ENCODE measurements at regions not wholly inside any gene's neighbourhood (a gene's known extent, or its start where the extent isn't known, plus 50 kb on each side); places are given as distances from the start of the nearest gene placed in this dataset.

DNA sequence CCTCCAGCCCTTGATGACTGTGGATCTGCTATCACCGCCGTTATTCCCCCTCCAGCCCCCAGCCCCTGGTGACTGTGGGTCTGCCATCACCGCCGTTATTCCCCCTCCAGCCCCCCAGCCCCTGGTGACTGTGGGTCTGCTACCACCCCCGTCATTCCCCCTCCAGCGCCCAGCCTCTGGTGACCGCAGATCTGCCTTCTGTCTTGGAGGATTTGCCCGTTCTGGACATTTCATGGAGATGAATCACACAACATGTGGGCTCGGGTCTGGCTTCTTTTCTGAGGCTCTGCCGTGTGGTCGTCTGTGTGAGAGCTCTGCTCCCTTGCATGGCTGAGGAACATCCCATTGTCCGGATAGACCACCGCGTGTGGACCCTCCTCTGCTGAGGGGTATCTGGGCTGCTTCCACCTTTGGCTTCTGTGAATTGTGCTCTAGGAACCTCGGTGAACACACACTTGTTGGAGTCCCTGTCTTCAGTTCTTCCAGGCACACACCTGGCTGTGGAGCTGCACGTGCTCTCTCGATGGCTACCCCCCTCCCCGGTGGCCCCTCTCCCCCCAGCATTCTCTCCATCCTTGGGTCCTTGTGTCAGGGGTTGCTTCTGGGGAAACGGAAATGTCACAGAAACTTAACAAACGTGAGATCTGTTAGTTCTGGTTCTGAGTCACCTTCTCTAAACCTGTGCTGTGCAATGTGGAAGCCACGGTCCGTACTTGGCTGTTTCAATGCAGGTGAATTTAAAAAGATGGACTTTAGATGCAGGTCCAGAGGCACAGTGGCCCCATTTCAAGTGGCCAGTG, 105.3 kb upstream of the COL5A1 start:
- no peak for TF ChIP-seq FOXA1 (IDR thresholded peaks at IDR 0.05)
- no peak for TF ChIP-seq SUZ12 (IDR thresholded peaks at IDR 0.05)
- TF ChIP-seq L3MBTL2 (conservative IDR thresholded peaks at IDR 0.05), result no peak
- no peak for TF ChIP-seq TARDBP (IDR thresholded peaks at IDR 0.05)
- TF ChIP-seq LEF1 (IDR thresholded peaks at IDR 0.05; ENCODE audit: borderline replicate concordance), result no peak
- no peak for TF ChIP-seq ZNF384 (IDR thresholded peaks at IDR 0.05)
- no peak for TF ChIP-seq BHLHE40 (IDR thresholded peaks at IDR 0.05; ENCODE audit: borderline replicate concordance)
- no peak for TF ChIP-seq ELF4 (IDR thresholded peaks at IDR 0.05)
- TF ChIP-seq, protein P1, sequence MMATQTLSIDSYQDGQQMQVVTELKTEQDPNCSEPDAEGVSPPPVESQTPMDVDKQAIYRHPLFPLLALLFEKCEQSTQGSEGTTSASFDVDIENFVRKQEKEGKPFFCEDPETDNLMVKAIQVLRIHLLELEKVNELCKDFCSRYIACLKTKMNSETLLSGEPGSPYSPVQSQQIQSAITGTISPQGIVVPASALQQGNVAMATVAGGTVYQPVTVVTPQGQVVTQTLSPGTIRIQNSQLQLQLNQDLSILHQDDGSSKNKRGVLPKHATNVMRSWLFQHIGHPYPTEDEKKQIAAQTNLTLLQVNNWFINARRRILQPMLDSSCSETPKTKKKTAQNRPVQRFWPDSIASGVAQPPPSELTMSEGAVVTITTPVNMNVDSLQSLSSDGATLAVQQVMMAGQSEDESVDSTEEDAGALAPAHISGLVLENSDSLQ (IDR thresholded peaks at IDR 0.05), result no peak
- no peak for TF ChIP-seq ARNT (IDR thresholded peaks at IDR 0.05)
- TF ChIP-seq FOXK2 (IDR thresholded peaks at IDR 0.05), result no peak
- TF ChIP-seq FOXM1 (IDR thresholded peaks at IDR 0.05; ENCODE audit: borderline replicate concordance), result no peak
- DNase-seq (ENCODE audit: extremely low spot score), result no peak
- ChIA-PET CTCF (no interaction called here), POLR2A (no interaction called here)

- ChIA-PET POLR2A (no interaction called here), CTCF (no interaction called here)
- TF ChIP-seq FOXK2 (IDR thresholded peaks at IDR 0.05) (no peak), CTBP1 (IDR thresholded peaks at IDR 0.05; ENCODE audit: borderline replicate concordance) (no peak), LEF1 (IDR thresholded peaks at IDR 0.05; ENCODE audit: borderline replicate concordance) (no peak), NFRKB (IDR thresholded peaks at IDR 0.05) (no peak), ZNF384 (IDR thresholded peaks at IDR 0.05) (no peak), FOXA1 (IDR thresholded peaks at IDR 0.05) (no peak), FOXM1 (IDR thresholded peaks at IDR 0.05; ENCODE audit: borderline replicate concordance) (no peak), SP1 (IDR thresholded peaks at IDR 0.05) (no peak), SUZ12 (IDR thresholded peaks at IDR 0.05) (no peak), HDGF (IDR thresholded peaks at IDR 0.05; ENCODE audit: borderline replicate concordance) (no peak), L3MBTL2 (conservative IDR thresholded peaks at IDR 0.05) (no peak), TARDBP (IDR thresholded peaks at IDR 0.05) (no peak)
- TF ChIP-seq, protein P1 (IDR thresholded peaks at IDR 0.05), result no peak
- no peak for DNase-seq (ENCODE audit: extremely low spot score)
Measured at GRCh38 chr9:134536931-134537330, 104.7 kb upstream of the COL5A1 start.

DNA sequence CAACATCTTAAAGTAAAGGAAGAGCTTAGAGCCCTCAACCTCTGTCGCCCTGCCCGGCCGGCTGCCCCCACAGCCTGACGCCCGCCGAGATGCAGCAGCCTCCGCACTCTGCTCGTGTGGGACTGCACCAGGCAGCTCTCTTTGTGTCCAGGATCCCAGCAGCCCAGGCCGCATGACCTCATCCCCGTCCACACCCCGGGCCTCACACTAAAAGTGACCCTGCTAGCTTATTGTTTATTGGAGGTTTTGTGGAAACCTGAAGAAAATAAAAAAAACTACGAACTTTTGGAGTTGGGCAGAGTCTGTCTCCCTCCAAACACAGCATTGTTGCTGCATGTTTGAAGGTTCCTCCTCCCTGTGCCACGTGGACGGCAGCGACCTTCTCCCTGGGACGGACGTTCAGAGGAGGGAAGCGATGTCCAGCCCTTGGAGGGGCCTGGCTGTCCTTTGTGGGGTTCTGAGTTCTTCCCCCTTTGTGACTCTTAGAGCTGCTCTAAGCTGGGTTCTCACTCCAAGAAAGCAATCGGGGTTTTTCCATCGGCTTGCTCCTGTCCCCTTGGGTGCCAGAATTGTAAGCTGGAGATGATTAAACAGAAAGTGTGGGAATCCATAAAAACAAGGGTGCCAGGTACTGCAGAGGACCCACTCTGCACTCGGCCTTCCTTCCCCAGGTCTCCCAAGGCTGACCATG, 103.5 kb upstream of the COL5A1 start:
- ChIA-PET POLR2A (no interaction called here), CTCF (no interaction called here)
- TF ChIP-seq FOXM1 (IDR thresholded peaks at IDR 0.05; ENCODE audit: borderline replicate concordance) (no peak), ELF4 (IDR thresholded peaks at IDR 0.05) (no peak), HDGF (IDR thresholded peaks at IDR 0.05; ENCODE audit: borderline replicate concordance) (no peak), BHLHE40 (IDR thresholded peaks at IDR 0.05; ENCODE audit: borderline replicate concordance) (no peak), SUZ12 (IDR thresholded peaks at IDR 0.05) (no peak), SP1 (IDR thresholded peaks at IDR 0.05) (no peak), FOXK2 (IDR thresholded peaks at IDR 0.05) (no peak), ZNF384 (IDR thresholded peaks at IDR 0.05) (no peak)
- no peak for DNase-seq (ENCODE audit: extremely low spot score)

DNA sequence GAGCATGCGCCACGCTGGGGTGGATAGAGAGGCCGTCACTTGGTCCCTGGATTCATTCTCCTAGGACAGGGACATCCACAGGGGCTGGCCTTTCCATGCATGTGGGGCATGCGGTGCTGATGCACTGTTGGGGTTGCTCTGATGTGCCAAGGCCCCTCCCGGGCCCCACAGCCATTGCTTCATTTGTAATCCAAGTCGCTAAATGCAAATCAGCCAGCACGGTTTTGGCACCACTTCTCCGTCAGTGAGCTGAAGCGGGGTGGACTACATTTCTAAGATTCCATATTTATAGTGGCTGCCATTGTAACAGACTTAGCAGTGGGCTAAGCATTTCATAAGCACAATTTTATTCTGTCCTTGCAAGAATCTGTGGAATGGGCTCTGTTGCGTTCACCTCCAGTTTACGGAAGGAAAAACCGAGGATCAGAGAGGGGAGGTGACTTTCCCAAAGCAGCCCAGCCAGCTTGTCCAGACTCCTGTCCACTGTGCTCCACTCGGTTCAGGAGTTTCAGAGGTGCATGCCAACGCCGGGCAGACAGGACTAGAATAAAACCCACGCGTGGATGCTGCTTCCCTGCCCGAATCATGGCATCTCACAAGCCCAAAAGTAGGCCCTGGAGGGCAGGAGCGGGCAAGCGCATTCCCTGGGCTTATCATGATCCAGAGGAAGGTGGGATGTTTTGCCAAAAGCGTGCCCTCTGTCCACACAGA, 102.6 kb upstream of the COL5A1 start:
- CTCF ChIA-PET, result no interaction called here
- no peak for TF ChIP-seq LEF1 (IDR thresholded peaks at IDR 0.05; ENCODE audit: borderline replicate concordance)
- no peak for TF ChIP-seq HDGF (IDR thresholded peaks at IDR 0.05; ENCODE audit: borderline replicate concordance)
- no peak for DNase-seq (ENCODE audit: extremely low spot score)
- POLR2A ChIA-PET, result no interaction called here

DNA sequence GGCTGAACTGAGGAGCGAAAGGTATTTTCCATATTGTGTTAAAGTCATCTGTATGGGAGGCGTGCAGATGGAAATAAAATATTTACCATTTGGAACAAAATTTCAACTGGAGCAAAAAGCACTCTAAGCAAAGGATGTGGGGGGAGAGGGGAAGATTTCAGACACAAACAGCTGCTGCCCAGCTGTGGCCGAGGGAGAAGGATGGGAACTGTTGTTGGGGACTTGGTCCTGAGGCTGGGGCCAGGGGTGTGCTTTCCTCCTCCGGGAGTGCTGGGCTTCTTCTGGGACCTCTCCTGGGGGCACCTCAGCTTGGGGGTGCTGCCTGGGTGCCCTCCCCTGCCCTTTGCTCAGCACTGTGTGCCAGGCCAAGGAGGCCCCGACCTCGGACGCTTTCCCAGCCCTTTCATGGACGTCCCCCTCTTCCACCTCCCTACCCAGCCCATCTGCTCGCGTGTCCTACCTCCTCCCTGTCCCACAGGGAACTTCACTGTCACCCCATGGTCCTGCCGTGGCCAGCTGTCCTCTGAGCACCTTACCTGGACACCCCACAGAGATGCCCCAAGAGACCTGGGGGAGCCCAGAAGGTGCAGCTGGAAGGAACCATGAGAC, 101.9 kb upstream of the COL5A1 start:
- POLR2A ChIA-PET, result no interaction called here
- no peak for TF ChIP-seq ZNF384 (IDR thresholded peaks at IDR 0.05)
- CTCF ChIA-PET, result no interaction called here
- DNase-seq (ENCODE audit: extremely low spot score), result no peak

DNA sequence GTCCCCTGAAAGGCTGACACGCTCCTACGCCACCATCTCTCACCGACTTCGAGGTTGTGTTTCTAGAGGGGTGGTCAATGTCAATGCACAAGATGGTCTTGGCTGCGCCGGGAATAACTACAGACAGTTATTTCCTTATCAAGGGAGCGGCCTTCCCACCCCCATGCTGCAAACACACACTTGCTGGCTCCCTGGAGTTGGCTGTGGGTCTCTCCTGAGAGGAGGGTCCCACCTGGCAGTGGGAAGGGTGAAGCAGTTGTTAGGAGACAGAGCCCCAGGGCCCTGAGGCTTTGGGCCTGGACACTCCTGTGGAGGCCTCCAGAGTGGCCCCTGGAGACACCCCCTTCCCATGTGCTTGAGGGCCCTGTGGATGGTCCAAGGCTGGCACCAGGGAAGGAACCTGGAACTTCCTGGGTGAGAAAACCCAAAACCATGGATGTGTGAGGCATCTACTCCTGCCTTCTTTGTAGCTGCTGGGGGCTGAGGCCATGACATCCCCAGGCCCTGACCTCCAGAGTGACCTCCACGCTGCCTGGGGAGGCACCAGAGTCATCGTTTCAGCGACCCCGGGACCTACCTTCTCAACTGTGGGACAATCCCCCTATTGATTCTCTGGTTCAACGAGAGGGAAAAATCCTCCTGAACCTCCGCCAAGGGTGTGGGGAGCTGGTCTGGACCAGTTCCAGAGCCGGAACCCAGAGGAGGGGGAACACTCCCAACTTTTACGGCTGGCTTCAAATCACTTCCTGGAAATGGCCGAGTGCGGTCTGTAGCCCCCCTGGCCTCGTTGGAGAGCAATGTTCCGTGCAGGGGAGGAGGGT, 101.1 kb upstream of the COL5A1 start:
- no peak for DNase-seq (ENCODE audit: extremely low spot score)
- TF ChIP-seq LEF1 (IDR thresholded peaks at IDR 0.05; ENCODE audit: borderline replicate concordance) (no peak), TARDBP (IDR thresholded peaks at IDR 0.05) (no peak), ELF4 (IDR thresholded peaks at IDR 0.05) (no peak), L3MBTL2 (conservative IDR thresholded peaks at IDR 0.05) (no peak), FOXK2 (IDR thresholded peaks at IDR 0.05) (no peak), FOXA1 (IDR thresholded peaks at IDR 0.05) (no peak), SP1 (IDR thresholded peaks at IDR 0.05) (no peak), ZNF384 (IDR thresholded peaks at IDR 0.05) (no peak), ARNT (IDR thresholded peaks at IDR 0.05) (no peak), NFRKB (IDR thresholded peaks at IDR 0.05) (no peak), SUZ12 (IDR thresholded peaks at IDR 0.05) (no peak), HDGF (IDR thresholded peaks at IDR 0.05; ENCODE audit: borderline replicate concordance) (no peak), CTBP1 (IDR thresholded peaks at IDR 0.05; ENCODE audit: borderline replicate concordance) (no peak), BHLHE40 (IDR thresholded peaks at IDR 0.05; ENCODE audit: borderline replicate concordance) (no peak), FOXM1 (IDR thresholded peaks at IDR 0.05; ENCODE audit: borderline replicate concordance) (no peak)
- TF ChIP-seq, protein P1 (IDR thresholded peaks at IDR 0.05), result no peak
- POLR2A ChIA-PET, result no interaction called here
- CTCF ChIA-PET, result no interaction called here
